Osteocyte (in vitro differentiated cells): ENCODE measurements at regions not wholly inside any gene's neighbourhood (a gene's known extent, or its start where the extent isn't known, plus 50 kb on each side); places are given as distances from the start of the nearest gene placed in this dataset.

Source experiments
- DNase-seq: peaks from one replicate; pipeline ENCODE4 v3.0.0; 2021; ENCODE audit warnings: mixed read lengths; ENCODE audit not compliant: unreplicated experiment; ENCODE audit errors: extremely low spot score
- H3K27ac Mint-ChIP-seq: one replicate; pipeline ENCODE4 v1.8.0; 2021; ENCODE audit warnings: mild to moderate bottlenecking, mixed read lengths; ENCODE audit not compliant: unreplicated experiment
- H3K27me3 Mint-ChIP-seq: one replicate; pipeline ENCODE4 v1.8.0; 2021; ENCODE audit warnings: mixed read lengths; ENCODE audit not compliant: unreplicated experiment
- H3K36me3 Mint-ChIP-seq: one replicate; pipeline ENCODE4 v1.8.0; 2021; ENCODE audit warnings: mixed read lengths; ENCODE audit not compliant: unreplicated experiment
- H3K4me1 Mint-ChIP-seq: one replicate; pipeline ENCODE4 v1.8.0; 2021; ENCODE audit warnings: mixed read lengths; ENCODE audit not compliant: unreplicated experiment
- H3K4me3 Mint-ChIP-seq: one replicate; pipeline ENCODE4 v1.8.0; 2021; ENCODE audit warnings: mild to moderate bottlenecking, moderate library complexity, mixed read lengths; ENCODE audit not compliant: unreplicated experiment
- H3K9me3 Mint-ChIP-seq: one replicate; pipeline ENCODE4 v1.8.0; 2021; ENCODE audit warnings: mixed read lengths; ENCODE audit not compliant: unreplicated experiment
- CTCF ChIP-seq: fragments of 200-600 bp; sonication (generic); IDR thresholded peaks from 2 replicates; pipeline ENCODE4 v1.5.0; 2021; ENCODE audit warnings: antibody characterized with exemption, mild to moderate bottlenecking, moderate library complexity

- TF ChIP-seq CTCF = no peak
- Mint-ChIP-seq H3K27me3 (no peaks in the 10 kb centered on the region), H3K4me3 (no peak overlapping the region), H3K27ac (no peak overlapping the region), H3K36me3 (no peaks in the 10 kb centered on the region), H3K4me1 (no peaks in the 10 kb centered on the region), H3K9me3 (peaks cover 5% of the 10 kb centered on the region)
- DNase-seq = no peak
Measured at GRCh38 chr17:13967416-13967815, 101.9 kb upstream of the COX10 start.

DNA sequence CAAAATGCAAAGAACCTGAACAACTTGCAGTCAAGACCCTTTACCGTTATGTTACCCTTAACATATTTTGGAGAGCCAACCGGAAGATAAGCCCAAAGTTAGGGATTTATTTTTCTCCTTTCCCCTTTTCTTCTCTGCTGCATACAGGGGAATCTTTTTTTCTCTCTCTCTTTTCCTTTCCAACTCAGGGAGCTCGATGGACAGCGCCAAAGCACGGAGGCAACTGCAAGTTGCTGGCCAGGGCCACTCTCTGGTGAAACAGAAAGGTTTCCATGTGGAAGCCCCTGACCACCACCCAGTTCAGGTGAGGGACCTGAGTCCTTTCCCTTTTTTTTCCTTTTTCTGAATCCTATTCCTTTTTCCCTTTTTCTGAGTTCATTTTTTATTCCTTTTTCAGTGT lies 98.8 kb upstream of the COX10 start:
- Mint-ChIP-seq H3K27ac (no peak overlapping the region), H3K4me3 (no peak overlapping the region), H3K9me3 (no peaks in the 10 kb centered on the region), H3K27me3 (no peaks in the 10 kb centered on the region), H3K4me1 (no peaks in the 10 kb centered on the region), H3K36me3 (no peaks in the 10 kb centered on the region)
- no peak for DNase-seq
- no peak for TF ChIP-seq CTCF

GRCh38 chr17:13973960-13974651 lies 95.2 kb upstream of the COX10 start:
- peaks cover 1% of the 10 kb centered on the region for H3K36me3 Mint-ChIP-seq
- TF ChIP-seq CTCF = no peak
- no peaks in the 10 kb centered on the region for H3K9me3 Mint-ChIP-seq
- no peak overlapping the region for H3K4me3 Mint-ChIP-seq
- no peak overlapping the region for H3K27ac Mint-ChIP-seq
- no peak for DNase-seq
- H3K4me1 Mint-ChIP-seq = no peaks in the 10 kb centered on the region
- H3K27me3 Mint-ChIP-seq = no peaks in the 10 kb centered on the region

DNA sequence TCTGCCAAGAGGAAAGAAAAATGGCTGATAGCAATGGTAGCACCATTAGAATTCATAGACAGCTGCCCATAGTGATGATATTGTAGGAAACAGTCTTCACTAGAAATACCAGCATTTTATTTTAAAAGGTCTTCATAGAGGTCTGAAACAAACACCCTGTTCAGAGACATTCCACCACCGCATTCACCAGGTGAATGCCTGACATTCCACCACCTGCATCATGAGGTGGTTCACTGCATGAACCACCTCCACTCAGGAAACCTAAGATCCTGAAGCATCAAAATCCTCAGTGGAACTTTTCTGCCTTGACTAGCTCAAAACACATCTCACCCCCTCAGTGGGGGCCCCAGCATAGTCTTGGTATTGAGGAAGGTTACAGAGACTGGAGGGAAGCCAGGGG lies 91.5 kb upstream of the COX10 start:
- Mint-ChIP-seq H3K4me3 (no peak overlapping the region), H3K27me3 (no peaks in the 10 kb centered on the region)

GRCh38 chr17:13978478-13978877 lies 90.8 kb upstream of the COX10 start:
- Mint-ChIP-seq H3K4me3 (no peak overlapping the region), H3K36me3 (peaks cover 1% of the 10 kb centered on the region), H3K4me1 (peaks cover 6% of the 10 kb centered on the region), H3K27me3 (no peaks in the 10 kb centered on the region), H3K27ac (no peak overlapping the region), H3K9me3 (no peaks in the 10 kb centered on the region)
- TF ChIP-seq CTCF = no peak
- no peak for DNase-seq

More for the DNA sequence above, 91.5 kb upstream of the COX10 start:
- TF ChIP-seq CTCF = no peak
- no peak for DNase-seq
- H3K36me3 Mint-ChIP-seq = peaks cover 1% of the 10 kb centered on the region
- no peaks in the 10 kb centered on the region for H3K9me3 Mint-ChIP-seq
- H3K4me1 Mint-ChIP-seq = peaks cover 6% of the 10 kb centered on the region
- H3K27ac Mint-ChIP-seq = no peak overlapping the region
